ENCODE measurements at regions not wholly inside any gene's neighbourhood (a gene's known extent, or its start where the extent isn't known, plus 50 kb on each side); places are given as distances from the start of the nearest gene placed in this dataset.

DNA sequence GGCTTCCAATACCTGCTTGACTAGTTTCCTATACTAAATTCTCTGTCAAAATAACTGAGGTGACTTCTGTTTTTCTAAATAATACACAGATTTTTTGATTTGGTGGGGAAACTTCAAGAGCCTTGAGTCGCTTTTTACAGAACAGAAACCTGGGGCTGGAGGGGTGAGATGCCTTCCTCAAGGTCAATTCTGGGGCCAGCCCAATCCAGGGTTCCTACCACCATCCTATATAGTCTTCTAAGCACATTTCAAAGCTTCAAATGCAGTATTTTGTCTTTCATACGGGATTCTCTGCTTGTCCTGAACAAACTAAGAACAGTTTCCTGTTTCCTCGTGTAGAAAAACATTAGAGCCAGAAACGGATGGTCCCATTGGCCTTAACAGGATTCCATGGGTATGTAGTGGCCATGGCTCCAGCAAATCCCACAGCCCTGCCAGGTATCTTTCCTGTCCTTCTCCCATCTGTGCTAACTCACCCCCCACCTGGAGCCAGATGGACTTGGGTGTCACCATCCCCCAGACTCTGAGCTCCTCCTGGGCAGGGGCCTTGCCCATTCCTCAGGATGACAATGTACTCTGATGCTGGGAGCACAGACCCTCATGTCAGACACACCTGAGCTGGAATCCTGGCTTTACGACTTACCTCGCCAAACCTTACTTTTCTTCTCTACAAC is 146.9 kb downstream of the KLF13 start:
- no peak for DNase-seq (ENCODE audit: low read depth in 2 of 2)

DNA sequence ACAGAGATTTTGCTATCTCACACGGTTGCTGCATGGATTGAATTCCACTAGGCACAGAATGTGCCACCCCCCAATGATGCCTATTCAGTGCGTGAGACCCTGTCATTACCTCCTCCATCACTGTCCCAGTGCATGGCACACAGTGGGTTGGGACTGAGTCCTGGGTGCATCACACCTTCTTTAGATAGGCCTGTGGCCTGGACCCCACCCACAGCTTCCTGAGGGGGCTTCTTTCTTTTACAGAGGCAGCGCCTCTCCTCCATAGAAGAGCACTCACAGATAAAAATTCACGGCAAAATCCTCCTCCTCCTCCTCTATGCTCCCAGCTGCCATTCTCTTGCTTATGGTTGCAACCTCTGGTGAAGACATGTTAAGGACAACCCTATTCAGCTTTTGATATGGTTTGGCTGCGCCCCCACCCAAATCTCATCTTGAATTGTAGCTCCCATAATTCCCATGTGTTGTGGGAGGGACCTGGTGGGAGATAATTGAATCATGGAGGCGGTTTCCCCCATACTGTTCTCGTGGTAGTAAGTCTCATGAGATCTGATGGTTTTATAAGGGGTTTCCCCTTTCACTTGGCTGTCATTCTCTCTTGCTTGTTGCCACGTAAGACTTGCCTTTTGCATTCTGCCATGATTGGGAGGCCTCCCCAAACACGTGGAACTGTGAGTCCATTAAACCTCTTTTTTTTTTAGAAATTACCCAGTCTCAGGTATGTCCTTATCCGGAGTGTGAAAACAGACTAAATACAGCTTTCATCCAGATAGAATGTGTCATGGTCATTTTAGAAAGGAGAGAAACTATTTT is 147.6 kb downstream of the KLF13 start:
- DNase-seq (ENCODE audit: low read depth in 2 of 2), result no peak

DNA sequence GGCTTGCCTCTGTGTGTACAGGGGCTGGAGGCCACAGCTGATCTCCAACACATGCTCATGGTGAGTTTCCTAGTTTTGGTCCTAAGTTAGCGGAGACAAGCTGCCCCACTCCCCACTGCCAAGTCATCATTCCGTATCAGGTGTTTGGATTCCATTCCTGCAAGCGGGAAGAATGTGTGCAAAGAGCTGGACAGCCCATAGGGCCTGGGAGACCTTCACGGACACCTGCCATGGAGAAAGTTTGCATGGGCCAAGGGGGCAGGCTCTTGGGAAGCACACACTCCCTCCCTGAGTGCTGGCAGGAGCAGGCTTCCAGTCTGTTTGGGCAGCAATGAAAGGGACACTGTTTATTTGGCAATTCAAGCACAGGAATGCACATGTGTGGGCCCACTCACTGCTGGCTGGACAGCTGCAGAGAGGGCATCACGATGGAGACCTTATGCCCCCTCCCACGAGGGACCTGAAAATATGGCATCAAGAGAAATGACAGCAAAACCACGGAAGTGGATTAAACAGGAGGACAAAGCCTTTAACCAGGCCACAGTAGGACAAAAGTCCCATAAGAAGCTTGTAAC is 149.7 kb downstream of the KLF13 start:
- no peak for DNase-seq (ENCODE audit: low read depth in 2 of 2)

DNA sequence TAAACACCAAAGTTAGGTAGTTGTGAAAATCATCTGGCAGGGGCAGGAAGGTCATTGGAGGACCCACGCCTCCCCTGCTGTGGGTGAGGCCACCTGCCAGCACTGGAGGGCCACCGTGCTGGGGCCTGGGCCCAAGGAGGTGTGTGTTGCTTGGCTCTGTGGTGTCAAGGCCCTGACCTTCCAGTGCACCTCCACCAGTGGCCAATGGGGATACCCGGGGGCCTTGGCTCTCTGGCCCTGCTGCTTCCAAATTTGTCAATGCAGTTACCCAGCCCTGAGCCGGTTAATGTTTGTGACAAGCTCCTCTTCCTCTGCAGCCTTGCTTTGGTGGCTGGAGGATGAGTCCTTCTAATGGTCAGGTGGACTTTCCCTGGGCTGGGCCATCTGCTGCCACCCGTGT is 150.2 kb downstream of the KLF13 start:
- no peak for DNase-seq (ENCODE audit: low read depth in 2 of 2)

DNA sequence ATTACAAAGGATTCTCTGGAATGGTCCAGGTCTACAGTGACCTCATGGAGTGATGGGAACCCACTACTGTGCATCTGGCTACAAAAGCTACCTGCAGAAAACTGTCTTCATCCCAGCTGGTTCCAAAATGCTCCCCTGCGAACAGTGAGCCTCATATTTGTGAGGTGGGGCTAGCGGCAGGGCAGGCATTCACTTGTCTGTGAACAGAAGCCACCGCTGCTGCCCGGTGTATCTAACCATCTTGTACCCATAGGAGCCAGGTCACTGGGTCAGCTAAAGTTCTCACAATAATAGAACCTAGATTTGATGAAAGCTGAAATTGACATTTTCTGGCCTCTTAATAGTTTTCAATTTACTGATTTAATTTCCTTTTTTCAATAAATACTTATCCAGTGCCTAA is 150.7 kb downstream of the KLF13 start:
- no peak for DNase-seq (ENCODE audit: low read depth in 2 of 2)

DNA sequence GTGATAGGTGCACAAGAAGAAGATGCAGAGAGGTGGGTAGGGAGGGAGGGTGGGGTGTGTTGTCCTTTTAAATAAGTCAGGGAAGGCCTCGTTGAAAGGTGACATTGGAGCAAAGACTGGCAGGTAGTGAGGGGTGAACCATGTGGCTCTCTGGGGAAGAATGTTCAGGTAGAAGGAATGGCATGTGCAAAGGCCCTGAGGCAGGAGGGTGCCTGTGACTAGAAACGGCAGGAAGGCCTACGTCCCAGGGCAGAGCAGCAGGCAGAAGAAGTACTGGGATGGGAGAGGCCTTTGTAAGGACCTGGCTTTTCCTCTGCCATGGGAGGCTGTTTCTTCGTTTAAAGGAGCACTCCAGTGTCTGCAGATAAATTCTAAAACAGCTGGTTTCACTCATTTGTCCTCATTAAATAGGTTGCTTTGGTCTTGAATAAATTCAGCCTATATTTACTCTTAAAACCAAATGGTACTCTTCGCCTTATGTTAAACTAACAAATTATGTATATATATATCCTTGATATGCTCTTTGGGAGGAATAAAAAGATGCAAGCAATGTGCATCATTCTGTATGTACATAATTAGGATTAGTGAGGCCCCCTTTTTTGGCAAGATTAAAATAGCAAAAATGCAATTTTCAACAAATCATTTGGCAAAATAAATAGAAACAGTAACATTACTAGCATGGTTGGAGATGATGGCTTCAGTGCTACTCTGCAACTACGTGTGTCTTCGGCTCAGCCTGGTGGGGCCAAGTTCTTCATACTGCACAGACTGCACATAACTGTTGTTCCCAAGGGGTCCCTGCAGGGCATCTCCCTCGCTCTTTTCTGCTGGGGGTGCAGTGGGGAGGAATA is 151.4 kb downstream of the KLF13 start:
- no peak for DNase-seq (ENCODE audit: low read depth in 2 of 2)

DNA sequence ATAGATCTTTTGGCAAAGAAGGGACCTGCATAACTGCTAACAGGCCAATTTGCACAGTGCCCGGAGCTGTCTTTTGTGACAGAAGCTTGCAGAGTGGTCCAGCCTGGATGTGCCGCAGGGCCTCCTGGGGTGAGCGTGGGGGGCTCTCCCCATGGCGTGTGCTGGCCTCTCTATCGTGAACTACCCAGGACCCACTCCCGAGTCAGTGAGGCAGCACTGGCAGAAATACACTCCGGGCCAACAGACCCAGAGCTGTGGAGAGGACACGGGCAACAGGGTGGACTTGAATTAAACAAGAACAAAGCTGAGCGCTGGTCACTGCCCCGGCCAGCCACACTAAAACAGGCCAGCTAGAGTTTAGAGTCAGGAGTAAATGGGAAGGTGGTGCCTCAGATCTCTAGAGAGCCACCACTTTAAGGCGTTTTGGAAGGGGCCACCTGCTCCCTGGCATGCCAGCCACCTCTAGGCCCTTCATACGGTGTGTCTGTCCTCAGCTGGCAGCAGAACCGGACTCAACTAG is 152.1 kb downstream of the KLF13 start:
- no peak for DNase-seq (ENCODE audit: low read depth in 2 of 2)

DNA sequence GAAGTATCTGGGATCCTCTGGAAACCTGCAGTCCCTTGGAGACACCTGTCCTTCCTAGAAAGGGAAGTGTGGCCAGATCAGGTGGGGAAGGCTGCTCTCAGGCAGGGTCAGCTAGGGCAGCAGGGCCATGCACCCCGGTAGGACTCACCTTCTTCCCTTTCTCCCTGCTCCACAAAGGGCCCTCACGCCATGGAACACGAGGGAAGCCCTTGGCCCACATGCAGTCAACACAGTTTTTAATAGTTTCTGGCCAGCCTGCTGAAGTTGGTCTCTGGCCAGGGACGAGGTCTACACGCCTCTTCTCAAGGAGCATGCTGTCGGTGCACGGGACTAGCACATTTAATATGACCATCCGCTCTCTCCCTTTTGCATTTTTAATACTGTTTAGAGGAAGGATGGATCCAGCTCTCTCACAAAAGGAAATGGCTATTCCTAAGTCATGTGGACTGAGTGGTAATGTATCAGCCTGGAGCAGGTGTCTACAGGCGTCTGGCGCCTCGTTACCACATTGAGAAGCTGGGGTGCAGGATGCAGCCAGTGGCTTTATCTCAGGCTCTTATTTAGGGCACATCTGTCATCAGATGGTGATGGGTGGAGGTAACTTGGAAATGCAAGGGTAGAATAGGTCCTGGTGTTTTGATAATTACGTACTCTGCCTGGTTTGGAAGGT is 153.9 kb downstream of the KLF13 start:
- DNase-seq (ENCODE audit: low read depth in 2 of 2), result no peak

DNA sequence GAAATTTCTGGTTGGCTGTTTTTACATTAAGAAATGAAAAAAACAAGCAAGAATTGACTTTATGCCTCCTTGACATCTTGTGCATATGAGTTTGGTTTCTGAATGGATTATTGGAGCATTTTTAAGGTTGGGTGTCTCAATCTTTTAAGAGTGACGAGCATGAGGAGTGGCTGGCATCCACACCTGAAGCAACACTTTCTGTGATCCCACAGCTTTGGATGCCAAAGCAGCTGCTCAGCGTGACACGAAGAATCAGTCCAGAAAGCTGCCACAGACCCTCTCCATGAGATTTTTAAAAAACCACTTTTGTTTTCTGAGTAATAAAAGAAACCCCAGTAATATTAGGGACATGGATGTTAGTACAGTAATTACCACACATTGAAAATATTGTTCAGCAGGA is 154.5 kb downstream of the KLF13 start:
- no peak for DNase-seq (ENCODE audit: low read depth in 2 of 2)

DNA sequence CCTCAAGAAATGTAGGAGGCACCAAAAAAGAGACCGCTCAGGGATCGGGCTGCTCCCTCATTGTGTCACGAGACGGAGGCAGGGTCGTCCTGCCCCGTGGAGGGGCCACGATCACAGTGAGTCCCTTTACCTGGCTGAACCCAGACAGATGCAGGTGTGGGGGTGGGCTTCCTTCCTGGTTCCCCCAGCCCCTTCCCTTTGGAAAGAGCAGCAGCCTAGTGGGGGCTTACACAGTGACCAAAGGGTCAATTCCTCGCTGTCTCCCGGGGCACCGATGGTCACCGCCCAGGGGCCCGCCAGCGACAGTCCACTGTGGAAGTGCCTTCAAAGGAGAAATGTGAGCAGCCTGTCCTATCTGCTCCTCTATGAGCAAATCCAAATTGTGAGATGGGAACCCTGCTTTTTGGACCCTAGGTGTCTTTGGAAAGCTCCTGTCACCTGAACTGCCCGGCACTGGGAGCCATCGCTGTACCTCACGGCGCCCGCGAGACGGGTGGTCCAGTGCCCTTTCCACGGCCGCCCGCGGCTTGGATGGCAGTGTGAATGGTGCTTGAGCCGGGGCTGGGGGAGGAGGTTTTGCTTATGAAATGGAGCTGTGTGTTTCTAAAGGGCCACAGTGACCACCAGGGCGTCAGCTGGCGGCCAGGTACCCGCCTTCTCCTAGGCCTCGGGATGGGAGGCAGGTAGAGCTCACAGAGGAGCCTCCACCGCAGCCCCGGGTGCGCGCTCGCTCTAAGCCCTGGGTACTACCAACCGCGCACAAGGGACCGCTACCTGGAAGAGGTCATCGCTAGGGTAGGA is 155.7 kb downstream of the KLF13 start:
- DNase-seq (ENCODE audit: low read depth in 2 of 2), result no peak

DNA sequence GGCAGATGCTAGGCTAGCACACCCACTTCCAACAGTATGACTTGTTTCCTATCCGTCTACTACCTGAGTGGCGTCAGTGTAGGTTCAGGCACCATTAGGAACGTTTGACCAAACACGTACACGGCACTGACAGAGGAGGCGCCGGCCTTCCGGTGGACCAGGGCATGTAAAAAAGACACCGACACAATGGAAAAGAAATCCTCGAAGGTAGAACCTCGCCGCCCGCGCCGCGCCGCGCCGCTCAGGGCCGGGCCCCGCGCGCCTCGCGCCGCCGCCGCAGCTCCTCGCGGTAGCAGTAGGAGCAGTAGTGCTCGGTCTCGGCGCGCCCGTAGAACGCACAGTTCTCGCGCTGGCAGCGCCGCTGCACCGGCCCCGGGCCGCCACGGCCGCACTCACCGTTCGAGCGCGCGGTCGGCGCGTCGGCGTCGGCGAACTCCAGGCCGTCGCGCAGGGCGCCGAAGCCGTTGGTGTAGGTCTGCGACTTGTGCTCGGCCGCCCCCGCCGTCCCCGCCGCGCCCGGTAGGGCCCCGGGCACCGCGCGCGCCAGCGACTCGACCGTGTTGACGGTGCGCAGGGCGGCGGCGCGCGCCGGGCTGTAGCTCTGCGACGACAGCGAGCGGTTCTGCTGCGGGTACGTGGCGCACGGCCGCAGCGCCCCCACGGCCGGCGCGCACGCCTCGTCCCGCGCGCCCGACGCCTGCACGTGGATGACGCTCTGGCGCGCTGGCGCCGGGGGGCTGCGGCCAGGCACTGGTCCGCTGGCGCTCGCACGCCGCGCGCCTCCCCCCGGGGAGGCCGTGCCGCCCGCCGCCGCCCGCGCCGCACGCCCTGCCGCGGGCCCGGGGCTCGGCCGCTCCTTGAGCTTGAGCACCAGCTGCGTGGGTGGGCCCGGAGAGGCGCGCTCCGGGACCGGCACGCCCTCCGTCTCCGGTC is 156.7 kb downstream of the KLF13 start:
- DNase-seq (ENCODE audit: low read depth in 2 of 2), result peak in 1 of 2 donors; percentile 42

DNA sequence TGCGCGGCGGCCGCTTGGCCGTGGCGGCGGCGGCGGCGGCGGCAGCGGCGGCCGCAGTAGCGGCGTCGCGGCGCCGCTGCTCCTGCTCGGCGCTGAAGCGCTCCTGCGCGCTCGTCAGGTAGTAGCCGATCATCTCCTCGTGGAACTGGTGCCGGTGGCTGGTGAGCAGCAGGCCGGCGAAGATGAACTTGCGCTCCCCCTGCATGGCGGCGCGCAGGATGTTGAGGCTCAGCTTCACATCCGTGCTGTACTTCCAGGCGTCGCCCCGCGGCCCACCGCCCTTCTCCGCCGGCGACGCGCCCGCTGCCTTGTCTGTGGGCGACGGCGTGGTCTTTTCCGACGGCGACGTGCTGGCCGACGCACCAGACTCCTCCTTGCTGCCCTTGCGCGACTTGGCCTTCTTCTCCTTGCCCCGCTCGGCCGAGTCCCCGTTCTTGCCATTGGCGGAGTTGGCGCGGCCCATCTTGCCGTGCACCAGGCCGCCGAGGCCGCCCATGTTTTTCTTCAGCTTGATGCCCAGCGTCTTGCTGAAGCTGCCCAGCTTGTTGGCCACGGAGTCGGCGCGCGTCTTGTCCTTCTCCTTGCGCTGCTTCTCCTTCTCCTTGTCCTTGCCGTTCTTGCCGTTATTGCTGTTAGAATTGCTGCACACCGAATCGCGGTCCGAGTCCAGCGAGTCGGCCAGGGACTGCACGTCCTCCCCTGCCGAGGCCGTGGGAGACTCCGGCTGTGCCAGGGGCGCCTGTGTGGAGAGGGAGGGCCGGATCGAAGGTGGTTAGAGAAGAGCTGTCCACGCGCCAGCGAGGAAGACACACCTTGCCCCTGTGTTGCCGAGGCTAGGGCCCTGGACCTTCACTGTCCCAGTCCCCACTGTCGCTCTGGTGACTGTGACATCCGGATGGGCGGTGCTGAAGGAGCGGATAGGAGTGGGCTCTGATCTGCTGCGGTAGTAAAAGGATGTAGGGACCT is 157.6 kb downstream of the KLF13 start:
- DNase-seq (ENCODE audit: low read depth in 2 of 2), result peak in 1 of 2 donors; percentile 22

DNA sequence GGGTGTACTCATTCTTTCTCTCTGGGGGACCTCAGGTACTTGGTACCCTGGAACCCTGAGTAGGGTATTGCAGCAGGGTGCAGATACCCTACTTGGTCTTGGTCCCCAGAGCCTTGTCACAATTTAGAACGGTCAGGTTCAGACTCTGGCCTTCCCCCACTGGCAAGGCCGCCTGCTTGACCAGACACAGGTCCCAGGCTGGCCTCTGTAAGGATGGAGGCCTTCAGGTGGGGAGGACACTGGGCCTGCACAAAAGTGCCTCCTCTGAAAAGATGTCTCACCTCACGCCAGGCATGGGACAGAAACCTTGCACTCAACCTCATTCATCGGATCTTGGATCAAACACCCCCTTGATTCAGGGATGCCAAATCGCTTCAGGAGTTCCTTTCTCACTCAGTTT is 158.4 kb downstream of the KLF13 start:
- no peak for DNase-seq (ENCODE audit: low read depth in 2 of 2)

DNA sequence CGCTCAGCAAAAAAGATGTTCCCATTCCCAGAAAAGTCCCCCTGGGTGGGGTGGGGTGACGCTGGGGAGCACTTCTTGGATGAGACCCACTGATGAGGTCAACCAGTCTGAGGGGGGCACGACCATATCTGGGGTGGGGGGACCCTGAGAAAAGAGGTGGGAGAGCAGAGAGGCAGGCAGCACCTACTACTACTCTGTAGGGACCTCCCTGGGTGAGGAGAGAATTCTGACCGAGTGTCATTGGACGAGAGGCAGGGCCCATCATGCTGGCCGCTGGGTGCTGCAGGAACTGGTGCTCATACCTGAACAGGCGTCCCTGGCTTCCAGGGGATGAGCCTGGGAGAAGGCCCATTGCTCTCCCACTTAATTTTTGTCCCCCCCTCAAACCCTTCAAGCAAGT is 158.8 kb downstream of the KLF13 start:
- no peak for DNase-seq (ENCODE audit: low read depth in 2 of 2)

DNA sequence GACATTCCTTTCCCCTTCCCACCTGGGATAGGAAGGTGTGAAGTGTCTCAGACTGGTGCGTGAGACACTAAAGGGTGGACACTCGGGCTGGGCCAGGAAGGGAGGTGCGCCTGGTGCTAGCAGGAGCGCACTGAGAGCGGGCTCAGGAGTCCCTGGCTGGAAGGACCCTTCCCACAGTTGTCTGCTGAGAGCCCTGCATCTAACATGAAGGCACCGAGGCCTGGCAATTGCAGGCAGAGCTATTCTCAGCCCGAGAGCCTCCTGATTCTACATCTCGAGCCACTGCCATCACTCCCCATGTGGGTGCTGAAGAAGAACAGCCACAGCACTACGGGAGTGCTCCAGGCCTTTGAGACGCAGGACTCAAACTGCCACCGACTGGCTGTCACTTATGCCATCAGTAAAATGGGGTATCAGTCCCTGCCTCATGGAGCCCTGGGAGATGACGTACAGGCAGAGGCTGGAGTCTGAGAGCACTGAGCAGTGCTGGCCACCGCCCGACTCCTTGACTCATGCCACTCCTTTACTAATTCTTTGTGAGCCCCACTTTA is 159.4 kb downstream of the KLF13 start:
- DNase-seq (ENCODE audit: low read depth in 2 of 2), result no peak

DNA sequence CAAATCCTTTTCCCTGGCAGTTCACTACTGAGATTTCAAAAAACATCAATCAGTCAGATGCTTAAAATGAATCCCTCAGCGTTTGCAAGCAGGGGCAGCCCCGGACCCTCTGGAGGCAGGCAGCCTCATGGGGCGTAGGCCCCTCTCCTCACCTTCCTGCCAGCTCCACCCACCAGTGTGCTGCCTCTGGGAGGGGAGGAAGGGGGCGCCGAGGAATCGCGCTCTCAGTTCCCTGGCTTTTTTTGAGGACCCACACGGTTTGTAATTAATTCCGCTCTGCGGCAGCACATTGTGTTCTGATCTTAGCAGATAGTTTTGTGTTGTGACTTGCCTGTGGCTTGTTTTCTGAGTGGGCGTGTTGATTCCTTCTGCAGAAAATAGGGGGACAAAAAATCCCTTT is 159.9 kb downstream of the KLF13 start:
- DNase-seq (ENCODE audit: low read depth in 2 of 2), result no peak

DNA sequence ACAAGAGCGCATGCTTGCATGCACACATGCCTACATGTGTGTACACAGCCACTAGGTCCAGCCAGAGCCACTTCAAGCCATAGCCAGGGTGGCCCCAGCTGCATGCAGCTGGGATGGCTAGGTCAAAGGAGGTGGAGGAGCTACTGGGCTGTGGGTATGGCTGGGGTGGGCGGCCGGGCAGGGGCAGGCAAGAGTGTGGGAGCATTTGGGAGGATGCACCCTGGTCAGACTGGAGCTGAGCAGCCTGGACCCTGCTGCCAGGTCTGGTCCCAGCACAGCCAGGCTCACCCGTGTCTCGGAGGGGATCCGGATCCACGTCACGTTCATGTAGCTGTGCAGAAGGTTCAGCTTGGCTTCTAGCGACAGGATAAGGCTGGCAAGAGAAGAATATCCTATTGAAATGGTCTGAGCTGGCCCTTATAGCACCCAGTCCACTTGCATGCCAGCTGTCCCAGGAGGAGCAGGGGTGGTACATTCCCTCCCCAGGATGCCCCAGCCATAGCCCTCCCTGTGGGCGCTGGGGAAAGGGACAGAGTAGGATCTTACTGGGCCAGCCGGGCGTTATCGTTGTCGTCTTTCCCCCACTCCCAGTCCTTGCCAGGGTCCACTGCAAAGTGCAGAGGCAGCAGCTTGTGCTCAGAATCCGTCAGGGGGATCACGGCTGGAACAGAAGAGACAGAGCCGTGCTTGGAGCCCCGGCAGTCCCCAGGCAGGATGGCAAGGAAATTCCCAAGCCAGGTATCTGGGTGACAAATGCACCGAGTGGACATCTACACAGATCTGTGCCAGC is 160.5 kb downstream of the KLF13 start:
- DNase-seq (ENCODE audit: low read depth in 2 of 2), result no peak
